WTC11 (cell line): ENCODE measurements at regions not wholly inside any gene's neighbourhood (a gene's known extent, or its start where the extent isn't known, plus 50 kb on each side); places are given as distances from the start of the nearest gene placed in this dataset.

Experiments used
- ATAC-seq: fragments of 200-7000 bp; cut with Tn5 transposase; 2 replicates; pipeline ENCODE4 v1.10.0; 2021; ENCODE audit warnings: mild to moderate bottlenecking, moderate library complexity
- CTCF ChIA-PET: fragments of 300-600 bp; sonication (Branson Sonifier 250); formaldehyde crosslinking; loops from one replicate; lab custom pipeline; 2021; ENCODE audit warnings: antibody characterized with exemption; lab: Charles Lee
- POLR2A ChIA-PET: fragments of 350-600 bp; sonication (Branson Sonifier 250); formaldehyde crosslinking; loops from one replicate; lab custom pipeline; 2021; ENCODE audit warnings: antibody characterized with exemption; lab: Charles Lee
- DNase-seq: peaks from one replicate; pipeline ENCODE4 v3.0.0; 2021; ENCODE audit warnings: low spot score
- H3K27ac Mint-ChIP-seq: 2 replicates; pipeline ENCODE4 v1.8.0; 2021; ENCODE audit warnings: mixed read lengths
- H3K27me3 Mint-ChIP-seq: 2 replicates; pipeline ENCODE4 v1.8.0; 2021; ENCODE audit warnings: low read depth, mild to moderate bottlenecking, moderate library complexity, mixed read lengths
- H3K36me3 Mint-ChIP-seq: 2 replicates; pipeline ENCODE4 v1.8.0; 2021; ENCODE audit warnings: mixed read lengths
- H3K4me1 Mint-ChIP-seq: 2 replicates; pipeline ENCODE4 v1.8.0; 2022; ENCODE audit warnings: mixed read lengths
- H3K4me3 Mint-ChIP-seq: 2 replicates; pipeline ENCODE4 v1.8.0; 2021; ENCODE audit warnings: mild to moderate bottlenecking, moderate library complexity, mixed read lengths
- H3K9me3 Mint-ChIP-seq: 2 replicates; pipeline ENCODE4 v1.8.0; 2021; ENCODE audit warnings: mixed read lengths
- ARID4B ChIP-seq: sonication (generic); formaldehyde crosslinking; IDR thresholded peaks from 2 replicates; pipeline ENCODE4 v1.8.0; 2023; ENCODE audit warnings: missing genetic modification reagents, mild to moderate bottlenecking, borderline replicate concordance
- ATF2 ChIP-seq: sonication (generic); formaldehyde crosslinking; IDR thresholded peaks from 2 replicates; pipeline ENCODE4 v1.8.1; 2022; ENCODE audit warnings: low read depth, missing genetic modification reagents, borderline replicate concordance
- ATF3 ChIP-seq: sonication (generic); formaldehyde crosslinking; conservative IDR thresholded peaks from 2 replicates; pipeline ENCODE4 v1.8.1; 2022; ENCODE audit warnings: mild to moderate bottlenecking, missing genetic modification reagents
- ATF6 ChIP-seq: sonication (generic); formaldehyde crosslinking; IDR thresholded peaks from 2 replicates; pipeline ENCODE4 v1.8.1; 2023; ENCODE audit warnings: mild to moderate bottlenecking, missing genetic modification reagents
- CREM ChIP-seq: sonication (generic); formaldehyde crosslinking; IDR thresholded peaks from 2 replicates; pipeline ENCODE4 v1.8.1; 2022; ENCODE audit warnings: mild to moderate bottlenecking, missing genetic modification reagents, moderate library complexity
- ELF4 ChIP-seq: sonication (generic); formaldehyde crosslinking; IDR thresholded peaks from 2 replicates; pipeline ENCODE4 v1.8.1; 2022; ENCODE audit warnings: low read depth, mild to moderate bottlenecking, moderate library complexity, missing genetic modification reagents
- ETV6 ChIP-seq: sonication (generic); formaldehyde crosslinking; IDR thresholded peaks from 2 replicates; pipeline ENCODE4 v1.8.1; 2022; ENCODE audit warnings: mild to moderate bottlenecking, missing genetic modification reagents
- IRF2 ChIP-seq: sonication (generic); formaldehyde crosslinking; IDR thresholded peaks from 2 replicates; pipeline ENCODE4 v1.8.0; 2022; ENCODE audit warnings: low read depth, missing genetic modification reagents, borderline replicate concordance
- JUN ChIP-seq: sonication (generic); formaldehyde crosslinking; IDR thresholded peaks from 2 replicates; pipeline ENCODE4 v1.8.0; 2023; ENCODE audit warnings: mild to moderate bottlenecking, missing genetic modification reagents
- MLX ChIP-seq: sonication (generic); formaldehyde crosslinking; IDR thresholded peaks from 2 replicates; pipeline ENCODE4 v1.8.1; 2023; ENCODE audit warnings: mild to moderate bottlenecking, missing genetic modification reagents, moderate library complexity
- NFYB ChIP-seq: sonication (generic); formaldehyde crosslinking; conservative IDR thresholded peaks from 2 replicates; pipeline ENCODE4 v1.8.0; 2022; ENCODE audit warnings: low read depth, missing genetic modification reagents
- OVOL2 ChIP-seq: fragments of 250-450 bp; sonication (Bioruptor Pico); IDR thresholded peaks from 2 replicates; pipeline ENCODE4 v1.9.0; 2021; ENCODE audit warnings: mild to moderate bottlenecking, borderline replicate concordance
- ZNF263 ChIP-seq: sonication (generic); formaldehyde crosslinking; IDR thresholded peaks from 2 replicates; pipeline ENCODE4 v1.8.1; 2022; ENCODE audit warnings: low read depth, mild to moderate bottlenecking, moderate library complexity, missing genetic modification reagents
- ZNF317 ChIP-seq: sonication (generic); formaldehyde crosslinking; IDR thresholded peaks from 2 replicates; pipeline ENCODE4 v1.8.1; 2023; ENCODE audit warnings: low read depth, mild to moderate bottlenecking, moderate library complexity, missing genetic modification reagents, borderline replicate concordance
- ZNF396 ChIP-seq: fragments of 250-450 bp; sonication (Bioruptor Pico); IDR thresholded peaks from 2 replicates; pipeline ENCODE4 v1.8.0; 2021; ENCODE audit warnings: mild to moderate bottlenecking, moderate library complexity, borderline replicate concordance
- ZNF423 ChIP-seq: fragments of 250-450 bp; sonication (Bioruptor Pico); IDR thresholded peaks from 2 replicates; pipeline ENCODE4 v2.1.2; 2022; ENCODE audit warnings: mild to moderate bottlenecking, moderate library complexity
- ZNF671 ChIP-seq: fragments of 250-450 bp; sonication (Bioruptor Pico); IDR thresholded peaks from 2 replicates; pipeline ENCODE4 v1.8.0; 2021; ENCODE audit warnings: mild to moderate bottlenecking
- TF ChIP-seq, protein P1 (sequence below): sonication (generic); formaldehyde crosslinking; IDR thresholded peaks from 2 replicates; pipeline ENCODE4 v1.8.0; 2022; ENCODE audit warnings: mild to moderate bottlenecking, missing genetic modification reagents
- TF ChIP-seq, protein P2 (sequence below): fragments of 200-600 bp; IDR thresholded peaks from 2 replicates; pipeline ENCODE4 v1.8.0; 2022; ENCODE audit warnings: antibody characterized with exemption

DNA sequence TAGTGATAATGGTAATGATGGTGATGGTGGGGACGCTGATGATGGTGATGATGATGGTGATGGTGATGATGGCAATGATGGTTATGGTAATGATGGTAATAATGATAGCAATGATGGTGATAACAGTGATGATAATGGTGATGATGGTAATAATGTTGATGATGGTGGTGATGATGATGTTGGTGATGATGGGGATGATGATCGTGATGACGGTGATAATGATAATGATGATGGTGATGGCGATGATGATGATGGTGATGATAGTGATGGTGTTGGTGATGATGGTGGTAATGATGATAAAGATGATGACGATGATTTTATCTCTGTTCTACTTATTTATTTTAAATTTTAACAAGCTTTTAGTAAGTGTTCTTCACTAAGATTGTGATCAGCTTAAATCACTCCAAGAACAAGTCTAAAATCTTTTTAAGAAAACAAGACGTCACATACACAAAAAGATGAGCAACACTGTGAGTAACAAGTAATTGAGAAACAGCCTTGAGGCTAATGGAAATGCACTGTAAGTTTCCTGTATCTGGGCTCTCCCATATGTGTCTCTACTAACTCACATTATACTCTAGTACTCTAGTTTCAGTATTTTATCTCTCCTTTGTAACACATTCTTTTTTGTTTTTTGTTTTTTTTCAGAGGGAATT lies 480.2 kb upstream of the PRKX start (continued):
- TF ChIP-seq ATF6 (CRISPR knock-in tag) (no peak), ELF4 (CRISPR knock-in tag) (no peak), CREM (CRISPR knock-in tag) (no peak), NFYB (CRISPR knock-in tag) (no peak), JUN (CRISPR knock-in tag) (no peak)
- TF ChIP-seq, protein P1, sequence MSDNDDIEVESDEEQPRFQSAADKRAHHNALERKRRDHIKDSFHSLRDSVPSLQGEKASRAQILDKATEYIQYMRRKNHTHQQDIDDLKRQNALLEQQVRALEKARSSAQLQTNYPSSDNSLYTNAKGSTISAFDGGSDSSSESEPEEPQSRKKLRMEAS (CRISPR knock-in tag): no peak

GRCh38 chrX:4186331-4186730 lies 472.9 kb upstream of the PRKX start:
- CTCF ChIA-PET: no interaction called here
- ATAC-seq: no peak
- no peaks in the 10 kb centered on the region; the same call in 1 of the 2 replicates for H3K27me3 Mint-ChIP-seq
- H3K36me3 Mint-ChIP-seq: peaks cover 13% of the 10 kb centered on the region; the same call in 1 of the 2 replicates
- H3K4me3 Mint-ChIP-seq: no peak overlapping the region
- H3K9me3 Mint-ChIP-seq: peaks cover 14% of the 10 kb centered on the region
- no peak overlapping the region for H3K27ac Mint-ChIP-seq
- peaks cover 20% of the 10 kb centered on the region for H3K4me1 Mint-ChIP-seq
- no peak for DNase-seq
- POLR2A ChIA-PET: no interaction called here
- TF ChIP-seq ZNF317 (no peak), ZNF263 (no peak), ATF3 (no peak), ZNF396 (CRISPR knock-in tag) (no peak), ZNF423 (CRISPR knock-in tag) (no peak), ZNF671 (no peak), ARID4B (no peak), ATF2 (CRISPR knock-in tag) (no peak), MLX (CRISPR knock-in tag) (no peak), NFYB (CRISPR knock-in tag) (no peak), IRF2 (CRISPR knock-in tag) (no peak), ETV6 (no peak), OVOL2 (CRISPR knock-in tag) (no peak), CREM (CRISPR knock-in tag) (no peak), ATF6 (CRISPR knock-in tag) (no peak)
- TF ChIP-seq, protein P2, sequence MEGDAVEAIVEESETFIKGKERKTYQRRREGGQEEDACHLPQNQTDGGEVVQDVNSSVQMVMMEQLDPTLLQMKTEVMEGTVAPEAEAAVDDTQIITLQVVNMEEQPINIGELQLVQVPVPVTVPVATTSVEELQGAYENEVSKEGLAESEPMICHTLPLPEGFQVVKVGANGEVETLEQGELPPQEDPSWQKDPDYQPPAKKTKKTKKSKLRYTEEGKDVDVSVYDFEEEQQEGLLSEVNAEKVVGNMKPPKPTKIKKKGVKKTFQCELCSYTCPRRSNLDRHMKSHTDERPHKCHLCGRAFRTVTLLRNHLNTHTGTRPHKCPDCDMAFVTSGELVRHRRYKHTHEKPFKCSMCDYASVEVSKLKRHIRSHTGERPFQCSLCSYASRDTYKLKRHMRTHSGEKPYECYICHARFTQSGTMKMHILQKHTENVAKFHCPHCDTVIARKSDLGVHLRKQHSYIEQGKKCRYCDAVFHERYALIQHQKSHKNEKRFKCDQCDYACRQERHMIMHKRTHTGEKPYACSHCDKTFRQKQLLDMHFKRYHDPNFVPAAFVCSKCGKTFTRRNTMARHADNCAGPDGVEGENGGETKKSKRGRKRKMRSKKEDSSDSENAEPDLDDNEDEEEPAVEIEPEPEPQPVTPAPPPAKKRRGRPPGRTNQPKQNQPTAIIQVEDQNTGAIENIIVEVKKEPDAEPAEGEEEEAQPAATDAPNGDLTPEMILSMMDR: no peak
